Esophagus (tissue), 2 donors: ENCODE measurements at regions not wholly inside any gene's neighbourhood (a gene's known extent, or its start where the extent isn't known, plus 50 kb on each side); places are given as distances from the start of the nearest gene placed in this dataset.
"Not testable (repeated sequence)": the region's sequence is repeated elsewhere in the genome, so short reads cannot be mapped to it uniquely, and the experiment has no call there.

ENCODE experiments used
- H3K27ac ChIP-seq, 2 donors: one replicate each; pipeline ENCODE4 v1.5.1; 2013; ENCODE audit warnings: low read depth in 2 of 2, mild to moderate bottlenecking in 2 of 2, inconsistent platforms in 1 of 2, low read length in 1 of 2, moderate library complexity in 1 of 2
- H3K27me3 ChIP-seq, 2 donors: one replicate each; pipeline ENCODE4 v1.6.1; 2013; ENCODE audit warnings: low read length in 2 of 2, control low read depth in 1 of 2, mild to moderate bottlenecking in 1 of 2; ENCODE audit not compliant: insufficient read depth in 2 of 2, control insufficient read depth in 1 of 2
- H3K36me3 ChIP-seq, 2 donors: one replicate each; pipeline ENCODE4 v1.6.1; 2013; ENCODE audit warnings: low read length in 1 of 2; ENCODE audit not compliant: control insufficient read depth in 2 of 2, insufficient read depth in 2 of 2
- H3K4me1 ChIP-seq, 2 donors: one replicate each; pipeline ENCODE4 v1.6.1; 2013; ENCODE audit warnings: low read length in 1 of 2; ENCODE audit not compliant: control insufficient read depth in 2 of 2, insufficient read depth in 2 of 2
- H3K4me3 ChIP-seq, 2 donors: one replicate each; pipeline ENCODE4 v1.5.1; 2013; ENCODE audit warnings: low read length in 2 of 2, mild to moderate bottlenecking in 2 of 2, low read depth in 1 of 2, moderate library complexity in 1 of 2
- H3K9me3 ChIP-seq, 2 donors: one replicate each; pipeline ENCODE4 v1.6.1; 2013; ENCODE audit warnings: mild to moderate bottlenecking in 2 of 2, low read depth in 1 of 2, low read length in 1 of 2, moderate library complexity in 1 of 2; ENCODE audit not compliant: control insufficient read depth in 2 of 2, insufficient read depth in 1 of 2
- WGBS, 2 donors: extraction: QIAGEN DNeasy Blood & Tissue Kit; methylation state at CpG; one replicate each; pipeline ENCODE4 v1.1.7; 2013; 5-methylcytosine and 5-hydroxymethylcytosine counted together
- donor health status: healthy with polysubstance abuse.
- donor health status: Bipolar disorder and iron deficiency.

GRCh38 chr12:131192951-131193350 is 239.2 kb downstream of the ADGRD1 start:
- no peaks in the 10 kb centered on the region for H3K36me3 ChIP-seq
- peaks cover 0 to 3% of the 10 kb centered on the region in 2 donors for H3K9me3 ChIP-seq
- H3K4me3 ChIP-seq = no peak overlapping the region
- no peaks in the 10 kb centered on the region for H3K27me3 ChIP-seq
- H3K27ac ChIP-seq = no peak overlapping the region
- H3K4me1 ChIP-seq = no peaks in the 10 kb centered on the region
- 82 to 83% methylated on average over 7 of the region's 7 CpGs for WGBS, 2 donors

DNA sequence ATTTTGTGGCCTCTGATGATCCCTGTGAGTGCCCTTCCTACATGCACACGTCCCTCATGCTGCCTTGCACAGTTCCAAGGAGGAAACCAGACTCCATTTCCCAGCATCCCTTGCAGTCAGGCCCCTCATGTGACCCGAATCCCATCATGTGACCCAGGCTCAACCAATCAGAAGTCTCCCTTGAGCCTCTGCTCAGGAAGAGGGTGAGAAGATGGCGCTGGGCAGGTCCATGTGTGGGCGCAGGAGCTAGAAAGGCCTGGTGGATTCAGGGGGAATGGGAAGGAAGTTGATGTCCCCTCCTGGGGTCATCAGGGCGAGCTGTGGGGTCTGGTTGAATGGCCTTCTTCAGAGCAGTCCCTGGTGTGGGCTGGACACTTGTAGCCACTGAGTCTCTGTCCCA is 240.5 kb downstream of the ADGRD1 start:
- no peaks in the 10 kb centered on the region for H3K36me3 ChIP-seq
- no peaks in the 10 kb centered on the region for H3K4me1 ChIP-seq
- no peak overlapping the region for H3K4me3 ChIP-seq
- no peaks in the 10 kb centered on the region for H3K27me3 ChIP-seq
- WGBS, 2 donors = 78% methylated on average over 5 of the region's 5 CpGs
- H3K9me3 ChIP-seq = peaks cover 0 to 3% of the 10 kb centered on the region in 2 donors
- no peak overlapping the region for H3K27ac ChIP-seq

- no peaks in the 10 kb centered on the region for H3K36me3 ChIP-seq
- H3K9me3 ChIP-seq = peaks cover 0 to 3% of the 10 kb centered on the region in 2 donors
- H3K27me3 ChIP-seq = no peaks in the 10 kb centered on the region
- no peaks in the 10 kb centered on the region for H3K4me1 ChIP-seq
- H3K4me3 ChIP-seq = no peak overlapping the region
- no peak overlapping the region for H3K27ac ChIP-seq
- 87 to 89% methylated on average over 9 of the region's 9 CpGs for WGBS, 2 donors
Measured at GRCh38 chr12:131195796-131196195, 242.1 kb downstream of the ADGRD1 start.

DNA sequence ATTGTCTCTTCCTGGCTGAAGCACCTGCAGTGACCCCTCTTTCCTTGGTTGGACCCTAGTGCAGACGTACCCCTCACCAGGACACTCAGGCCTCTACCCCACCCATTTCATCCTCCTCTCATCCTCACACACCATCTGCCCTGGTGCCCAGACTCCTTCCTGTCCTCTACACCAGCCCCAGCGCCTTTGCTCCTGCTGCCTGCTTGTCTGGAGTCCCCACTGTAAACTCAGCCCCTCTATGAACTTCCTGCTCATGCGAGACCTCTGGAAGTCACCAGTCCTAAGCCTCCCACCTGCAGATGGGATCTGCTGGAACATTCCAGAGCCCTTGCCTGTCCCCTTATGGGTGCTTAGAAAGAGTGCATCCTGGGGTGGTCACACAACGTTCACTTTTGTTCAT is 242.5 kb downstream of the ADGRD1 start:
- H3K27ac ChIP-seq = no peak overlapping the region
- 69 to 70% methylated on average over 4 of the region's 4 CpGs for WGBS, 2 donors
- H3K4me3 ChIP-seq = no peak overlapping the region
- H3K36me3 ChIP-seq = no peaks in the 10 kb centered on the region
- H3K9me3 ChIP-seq = peaks cover 0 to 3% of the 10 kb centered on the region in 2 donors
- no peaks in the 10 kb centered on the region for H3K27me3 ChIP-seq
- H3K4me1 ChIP-seq = no peaks in the 10 kb centered on the region

- Histone ChIP-seq H3K4me1 (no peaks in the 10 kb centered on the region), H3K36me3 (no peaks in the 10 kb centered on the region), H3K9me3 (peaks cover 0 to 3% of the 10 kb centered on the region in 2 donors), H3K27me3 (no peaks in the 10 kb centered on the region), H3K4me3 (no peak overlapping the region), H3K27ac (no peak overlapping the region)
- WGBS, 2 donors = 88 to 92% methylated on average over 7 of the region's 7 CpGs
Measured at GRCh38 chr12:131197490-131197889, 243.8 kb downstream of the ADGRD1 start.

DNA sequence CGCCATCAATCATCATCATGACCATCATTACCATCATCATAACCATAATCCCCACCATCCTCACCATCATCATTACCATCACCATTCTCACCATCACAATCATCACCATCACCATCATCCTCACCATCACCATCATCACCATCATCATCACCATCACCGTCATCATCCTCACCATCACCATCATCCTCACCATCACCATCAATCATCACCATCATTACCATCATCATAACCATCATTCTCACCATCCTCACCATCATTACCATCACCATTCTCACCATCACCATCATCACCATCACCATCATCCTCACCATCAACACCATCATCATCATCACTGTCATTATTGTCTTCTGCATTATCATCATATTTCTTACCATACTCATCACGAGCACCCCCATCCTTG is 245.5 kb downstream of the ADGRD1 start:
- no peaks in the 10 kb centered on the region for H3K4me1 ChIP-seq
- H3K27ac ChIP-seq = no peak overlapping the region
- no peak overlapping the region for H3K4me3 ChIP-seq
- H3K27me3 ChIP-seq = no peaks in the 10 kb centered on the region
- 66 to 83% methylated on average over 3 of the region's 3 CpGs for WGBS, 2 donors
- no peaks in the 10 kb centered on the region for H3K36me3 ChIP-seq
- peaks cover 0 to under 1% of the 10 kb centered on the region in 2 donors for H3K9me3 ChIP-seq

DNA sequence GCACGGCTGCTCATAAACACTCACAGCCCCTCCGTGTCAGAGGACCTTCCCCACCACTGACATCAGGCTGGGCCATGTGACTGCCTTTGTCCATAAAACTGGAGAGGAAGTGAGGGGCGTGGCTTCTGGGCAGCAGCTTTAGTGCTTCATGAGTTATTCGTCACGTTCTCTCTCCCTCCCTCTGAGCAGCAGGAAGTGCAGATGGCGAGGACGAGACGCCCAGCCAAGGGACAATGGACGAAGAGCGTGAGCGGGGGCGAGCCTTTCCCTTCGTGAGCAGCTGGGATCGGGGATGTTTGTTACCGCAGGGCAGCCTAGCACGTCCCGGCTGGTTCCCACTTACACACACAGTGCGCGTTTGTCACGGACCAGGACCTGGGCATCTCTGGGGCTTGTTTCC is 248.2 kb downstream of the ADGRD1 start:
- H3K27ac ChIP-seq, H3K9me3 ChIP-seq, H3K4me1 ChIP-seq, H3K4me3 ChIP-seq, H3K27me3 ChIP-seq, H3K36me3 ChIP-seq: not testable (repeated sequence)
- WGBS, 2 donors = no CpG with 5 or more reads among the region's 20 CpGs

DNA sequence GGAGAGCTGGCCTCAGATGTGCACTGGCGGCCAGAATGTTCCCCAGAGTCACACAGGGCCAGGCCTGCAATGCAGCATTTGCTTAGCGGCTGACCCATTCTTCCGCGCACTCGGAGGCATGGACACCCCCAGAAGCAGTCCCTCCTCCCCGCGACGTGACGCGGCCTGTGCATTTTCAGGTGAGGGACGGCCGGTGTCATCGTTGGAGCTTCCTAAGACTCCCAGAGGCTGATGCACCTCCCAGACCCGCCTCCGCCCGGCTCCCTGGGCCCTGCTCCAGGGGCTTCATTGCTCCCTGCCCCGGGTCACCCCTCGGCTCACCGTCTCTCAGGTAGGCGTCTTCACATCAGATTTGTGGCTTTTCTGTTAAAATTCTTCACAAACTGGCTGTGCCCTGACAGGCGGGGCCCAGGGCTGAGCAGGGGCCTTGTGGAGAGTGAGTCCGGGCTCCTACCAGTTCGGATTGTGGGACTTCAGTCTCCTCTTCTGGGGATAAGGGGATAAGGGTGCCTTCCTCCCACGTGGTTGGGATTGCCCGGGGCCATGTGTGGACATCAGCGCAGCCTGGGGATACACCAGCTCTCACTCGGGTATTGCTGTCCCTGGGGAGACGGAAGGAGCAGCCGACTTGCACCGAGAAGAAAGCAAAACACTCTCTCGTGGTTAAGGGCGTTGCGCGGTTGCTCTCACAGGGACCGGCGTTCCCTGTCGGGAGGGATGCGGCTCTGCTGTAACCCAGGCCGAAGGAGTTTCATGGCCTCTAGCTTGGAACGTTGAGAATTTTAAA is 249.1 kb downstream of the ADGRD1 start:
- no peaks in the 10 kb centered on the region for H3K9me3 ChIP-seq
- no peaks in the 10 kb centered on the region for H3K27me3 ChIP-seq
- 89 to 91% methylated on average over 39 to 40 of the region's 40 CpGs for WGBS, 2 donors
- no peaks in the 10 kb centered on the region for H3K4me1 ChIP-seq
- H3K36me3 ChIP-seq = no peaks in the 10 kb centered on the region
- no peak overlapping the region for H3K4me3 ChIP-seq
- H3K27ac ChIP-seq = no peak overlapping the region

GRCh38 chr12:131203666-131204415 is 250.1 kb downstream of the ADGRD1 start:
- Histone ChIP-seq H3K4me3 (no peak overlapping the region), H3K4me1 (no peaks in the 10 kb centered on the region), H3K9me3 (no peaks in the 10 kb centered on the region), H3K27ac (no peak overlapping the region), H3K36me3 (no peaks in the 10 kb centered on the region), H3K27me3 (no peaks in the 10 kb centered on the region)
- WGBS, 2 donors = 70 to 80% methylated on average over 25 of the region's 25 CpGs
